ELF-1 (cell line): ENCODE measurements at regions not wholly inside any gene's neighbourhood (a gene's known extent, or its start where the extent isn't known, plus 50 kb on each side); places are given as distances from the start of the nearest gene placed in this dataset.
"Not testable (repeated sequence)": the region's sequence is repeated elsewhere in the genome, so short reads cannot be mapped to it uniquely, and the experiment has no call there.

Source experiments
- DNase-seq: peaks from one replicate; pipeline ENCODE4 v3.0.0-alpha.2; 2016; ENCODE audit warnings: low read depth, low spot score

- no peak for DNase-seq
Observed at GRCh38 chr11:37450613-37451012, 852.6 kb upstream of the RAG2 start.

DNA sequence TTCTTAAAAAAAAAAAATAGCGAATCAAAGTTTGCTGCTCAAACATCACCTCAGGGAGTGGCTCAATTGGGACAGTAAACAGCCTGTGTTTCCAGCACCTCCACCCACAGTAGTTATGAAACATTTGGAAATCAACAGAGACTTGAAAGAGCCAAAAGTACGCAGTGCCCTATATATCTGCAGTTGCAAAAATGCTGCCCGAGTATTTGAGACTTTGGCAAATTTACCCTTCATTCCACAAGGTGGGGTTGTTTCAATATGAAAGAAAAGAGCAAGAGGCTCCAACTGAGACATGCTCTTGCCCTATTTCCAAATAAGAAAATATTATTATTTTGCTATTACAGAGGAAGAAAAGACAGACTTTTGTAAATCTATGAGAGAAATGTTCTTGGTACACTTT, 851.1 kb upstream of the RAG2 start:
- peak; percentile 19 for DNase-seq

GRCh38 chr11:37442576-37442975, 844.5 kb upstream of the RAG2 start:
- no peak for DNase-seq

DNA sequence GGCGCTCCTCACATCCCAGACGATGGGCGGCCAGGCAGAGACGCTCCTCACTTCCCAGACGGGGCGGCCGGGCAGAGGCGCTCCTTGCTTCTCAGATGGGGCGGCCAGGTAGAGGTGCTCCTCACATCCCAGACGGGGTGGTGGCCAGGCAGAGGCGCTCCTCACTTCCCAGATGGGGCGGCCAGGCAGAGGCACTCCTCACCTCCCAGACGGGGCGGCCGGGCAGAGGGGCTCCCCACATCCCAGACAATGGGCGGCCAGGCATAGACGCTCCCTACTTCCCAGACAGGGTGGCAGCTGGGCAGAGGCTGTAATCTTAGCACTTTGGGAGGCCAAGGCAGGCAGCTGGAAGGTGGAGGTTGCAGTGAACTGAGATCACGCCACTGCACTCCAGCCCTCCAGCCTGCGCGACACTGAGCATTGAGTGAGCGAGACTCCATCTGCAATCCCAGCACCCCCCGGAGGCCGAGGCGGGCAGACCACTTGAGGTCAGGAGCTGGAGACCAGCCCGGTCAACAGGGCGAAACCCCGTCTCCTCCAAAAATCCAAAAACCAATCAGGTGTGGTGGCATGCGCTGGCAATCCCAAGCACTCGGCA, 833.7 kb upstream of the RAG2 start:
- DNase-seq: not testable (repeated sequence)

DNA sequence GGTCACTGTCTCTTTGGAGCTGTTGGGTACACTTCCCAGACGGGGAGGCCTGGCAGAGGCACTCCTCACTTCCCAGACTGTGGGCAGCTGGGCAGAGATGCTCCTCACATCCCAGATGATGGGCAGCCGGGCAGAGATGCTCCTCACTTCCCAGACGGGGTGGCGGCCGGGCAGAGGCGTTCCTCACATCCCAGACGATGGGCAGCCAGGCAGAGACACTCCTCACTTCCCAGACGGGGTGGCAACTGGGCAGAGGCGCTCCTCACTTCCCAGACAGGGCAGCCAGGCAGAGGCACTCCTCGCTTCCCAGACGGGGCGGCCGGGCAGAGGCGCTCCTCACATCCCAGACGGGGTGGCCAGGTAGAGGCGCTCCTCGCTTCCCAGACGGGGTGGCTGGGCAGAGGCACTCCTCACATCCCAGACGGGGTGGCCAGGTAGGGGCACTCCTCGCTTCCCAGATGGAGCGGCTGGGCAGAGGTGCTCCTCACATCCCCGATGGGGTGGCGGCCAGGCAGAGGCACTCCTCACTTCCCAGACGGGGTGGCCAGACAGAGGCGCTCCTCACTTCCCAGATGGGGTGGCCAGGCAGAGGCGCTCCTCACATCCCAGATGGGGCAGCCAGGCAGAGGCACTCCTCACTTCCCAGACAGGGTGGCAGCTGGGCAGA, 833.1 kb upstream of the RAG2 start:
- DNase-seq: not testable (repeated sequence)

- DNase-seq: no peak
Observed at GRCh38 chr11:37422511-37422910, 824.5 kb upstream of the RAG2 start.

- no peak for DNase-seq
Observed at GRCh38 chr11:37411289-37411688, 813.3 kb upstream of the RAG2 start.

DNA sequence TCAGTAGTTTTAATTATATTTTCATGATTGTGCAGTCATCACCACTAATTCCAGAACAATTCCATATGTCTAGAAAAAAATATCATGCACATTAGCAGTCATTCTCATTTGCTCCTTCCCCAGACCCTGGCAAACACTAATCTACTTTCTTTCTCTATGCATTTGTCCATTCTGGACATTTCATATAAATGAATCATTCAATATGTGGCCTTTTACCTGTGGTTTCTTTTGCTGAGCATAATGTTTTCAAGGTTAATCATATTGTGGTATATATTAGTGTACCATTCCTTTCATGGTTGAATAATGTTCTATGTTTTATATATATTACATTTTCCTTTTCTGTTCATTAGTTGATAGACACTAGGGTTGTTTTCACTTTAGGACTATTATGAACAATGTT, 811.1 kb upstream of the RAG2 start:
- no peak for DNase-seq

- DNase-seq: no peak
Observed at GRCh38 chr11:37407461-37407860, 809.4 kb upstream of the RAG2 start.

- DNase-seq: no peak
Observed at GRCh38 chr11:37406651-37407050, 808.6 kb upstream of the RAG2 start.

DNA sequence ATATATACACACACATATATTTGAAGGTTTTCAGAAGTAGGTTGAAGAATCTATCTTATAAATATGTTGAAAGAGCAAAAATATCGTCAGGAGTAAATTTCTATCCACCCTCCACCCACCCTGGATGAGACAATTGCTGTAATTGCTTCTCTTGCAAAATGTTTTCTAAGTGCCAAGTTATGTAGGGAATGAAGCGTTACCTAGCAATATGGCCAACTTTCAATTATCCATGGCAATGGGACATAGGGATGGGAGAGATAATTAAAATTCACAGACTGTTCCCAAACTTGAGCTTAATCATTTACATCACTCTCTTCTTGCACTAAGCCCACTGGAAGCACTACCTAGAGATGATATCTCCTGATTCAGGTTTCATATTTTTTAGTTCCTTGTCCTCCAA, 806.2 kb upstream of the RAG2 start:
- DNase-seq: no peak

DNA sequence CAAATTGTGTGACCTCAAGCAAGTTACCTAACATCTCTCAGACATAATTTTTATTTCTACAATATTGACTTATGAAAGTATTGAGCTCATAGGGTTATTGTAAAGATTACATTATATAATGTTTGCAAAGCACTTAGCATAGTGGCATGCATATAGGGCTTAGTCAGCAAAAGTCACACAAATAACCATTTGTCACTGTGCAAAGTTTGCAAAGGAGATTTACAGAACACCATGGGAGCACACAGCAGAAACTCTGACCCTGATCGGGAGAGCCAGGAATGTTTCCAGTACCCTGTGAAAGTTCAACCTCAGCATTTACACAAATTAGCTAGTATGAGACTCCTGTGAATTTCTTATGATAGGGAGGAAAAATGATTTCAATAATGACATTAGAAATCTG, 804.6 kb upstream of the RAG2 start:
- DNase-seq: no peak

- peak; percentile 0 for DNase-seq
Observed at GRCh38 chr11:37394236-37394870, 796.3 kb upstream of the RAG2 start.

- DNase-seq: no peak
Observed at GRCh38 chr11:37391615-37392014, 793.6 kb upstream of the RAG2 start.

GRCh38 chr11:37390576-37391083, 792.6 kb upstream of the RAG2 start:
- DNase-seq: no peak

- DNase-seq: no peak
Observed at GRCh38 chr11:37378958-37379357, 780.9 kb upstream of the RAG2 start.

DNA sequence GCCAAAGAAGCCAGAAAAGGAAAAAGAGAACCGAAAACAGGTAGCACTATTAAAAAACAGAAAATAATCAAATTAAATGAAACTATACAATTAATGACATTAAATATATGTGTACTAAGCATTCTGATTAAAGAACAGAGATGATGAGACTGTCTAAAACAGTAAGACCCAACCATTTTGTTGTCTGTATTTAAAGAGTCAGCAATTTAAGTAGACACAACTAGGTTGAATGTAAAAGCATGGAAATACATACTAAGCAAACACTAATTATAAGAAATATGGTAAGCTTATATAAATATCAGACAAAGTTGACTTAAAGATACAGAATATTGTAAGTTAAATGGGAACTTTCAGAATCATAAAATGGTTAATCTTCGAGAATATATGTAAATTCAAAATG, 774.6 kb upstream of the RAG2 start:
- DNase-seq: no peak

GRCh38 chr11:37371346-37371970, 773.4 kb upstream of the RAG2 start:
- DNase-seq: no peak

DNA sequence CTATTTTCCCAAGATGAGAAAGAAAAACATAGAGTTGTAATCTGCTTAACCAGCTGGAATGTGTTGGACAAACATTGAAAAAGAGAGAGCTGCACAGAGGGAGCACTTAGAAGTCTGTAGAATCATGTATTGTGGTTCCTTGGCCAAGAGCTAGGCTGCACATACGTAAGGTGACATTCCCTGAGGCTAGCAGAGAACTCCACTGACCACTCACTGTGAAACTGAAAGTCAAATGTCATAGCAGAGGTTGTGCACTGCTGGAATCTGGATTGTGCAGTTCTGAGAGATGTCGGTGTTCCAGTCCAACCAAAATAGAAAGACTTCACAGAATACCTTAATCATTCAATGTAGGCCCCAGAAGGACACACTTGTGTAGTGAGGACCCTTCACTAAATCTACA, 772.8 kb upstream of the RAG2 start:
- DNase-seq: no peak

- peak; percentile 45 for DNase-seq
Observed at GRCh38 chr11:37364246-37364839, 766.3 kb upstream of the RAG2 start.

- no peak for DNase-seq
Observed at GRCh38 chr11:37353192-37353591, 755.2 kb upstream of the RAG2 start.

GRCh38 chr11:37352485-37352884, 754.4 kb upstream of the RAG2 start:
- no peak for DNase-seq
